Right lobe of liver (tissue), 6 donors: ENCODE measurements at regions not wholly inside any gene's neighbourhood (a gene's known extent, or its start where the extent isn't known, plus 50 kb on each side); places are given as distances from the start of the nearest gene placed in this dataset.

ENCODE experiments used
- ATAC-seq, 4 donors: fragments of 200-7000 bp; cut with Tn5 transposase; one replicate each; pipeline ENCODE4 v1.9.1; 2020; ENCODE audit warnings: mild to moderate bottlenecking in 4 of 4, moderate library complexity in 4 of 4
- DNase-seq, 3 donors: peaks; one replicate each; pipeline ENCODE4 v3.0.0-alpha.2; 2020
- H3K27ac ChIP-seq, 3 donors: fragments of 200-600 bp; one replicate each; pipeline ENCODE4 v1.8.0; 2022
- H3K27me3 ChIP-seq, 2 donors: fragments of 200-600 bp; one replicate each; pipeline ENCODE4 v1.8.0; 2022
- H3K36me3 ChIP-seq, 4 donors: fragments of 200-600 bp; sonication (generic) in 1 of 4; one replicate each; pipeline versions ENCODE4 v1.5.1 to v1.8.0; 2017 to 2022; ENCODE audit warnings: control low read depth in 1 of 4
- H3K4me1 ChIP-seq, 4 donors: fragments of 200-600 bp; sonication (generic) in 1 of 4; one replicate each; pipeline versions ENCODE4 v1.5.1 to v1.8.0; 2017 to 2022; ENCODE audit warnings: control low read depth in 1 of 4
- H3K4me3 ChIP-seq, 3 donors: fragments of 200-600 bp; one replicate each; pipeline ENCODE4 v1.8.0; 2022
- H3K9me3 ChIP-seq, 4 donors: fragments of 200-600 bp; sonication (generic) in 1 of 4; one replicate each; pipeline versions ENCODE4 v1.5.1 to v1.8.0; 2017 to 2022; ENCODE audit warnings: control low read depth in 1 of 4
- CTCF ChIP-seq, 4 donors: fragments of 200-600 bp in 3 of 4; fragments of 450-650 bp in 1 of 4; IDR thresholded peaks; one replicate each; pipeline versions ENCODE4 v1.5.1 to v1.8.0; 2016 to 2022; ENCODE audit warnings: antibody characterized with exemption in 4 of 4, mild to moderate bottlenecking in 2 of 4
- POLR2A ChIP-seq: fragments of 450-650 bp; IDR thresholded peaks from one replicate; pipeline ENCODE4 v1.6.1; 2017; ENCODE audit warnings: antibody characterized with exemption, mild to moderate bottlenecking
- WGBS: methylation state at CpG from one replicate; pipeline ENCODE4 v1.1.6; 2018; ENCODE audit warnings: low coverage, low lambda C conversion rate; ENCODE audit not compliant: insufficient coverage; ENCODE audit errors: missing lambda C conversion rate; 5-methylcytosine and 5-hydroxymethylcytosine counted together
- intact Hi-C, 2 donors: fragments of 100-400 bp; cut with DNase I; formaldehyde crosslinking; loops; one replicate each; pipeline versions ENCODE4 v1.11.2 to v1.14.1; 2022
- donor health status: DM: no; HTN: yes; CAD: no.
- donor health status: DM: no; HTN: no; CAD: no.
- donor health status: DM: no; HTN: no; CAD: no.
- donor health status: DM: no; HTN: yes; CAD: no.
- donor health status: DM: no; HTN: yes; CAD: no.

GRCh38 chr5:23629396-23629795, 122.0 kb downstream of the PRDM9 start:
- no peaks in the 10 kb centered on the region for H3K9me3 ChIP-seq
- ATAC-seq (no peak), DNase-seq (no peak)
- no peak for TF ChIP-seq POLR2A
- TF ChIP-seq CTCF (IDR thresholded peaks at IDR 0.05) = no peak
- no peak overlapping the region for H3K4me3 ChIP-seq
- no peaks in the 10 kb centered on the region for H3K4me1 ChIP-seq
- no peak overlapping the region for H3K27ac ChIP-seq
- intact Hi-C loops = no loop called here
- H3K27me3 ChIP-seq = no peaks in the 10 kb centered on the region
- WGBS = 66% methylated on average over 2 of the region's 2 CpGs
- no peaks in the 10 kb centered on the region for H3K36me3 ChIP-seq

DNA sequence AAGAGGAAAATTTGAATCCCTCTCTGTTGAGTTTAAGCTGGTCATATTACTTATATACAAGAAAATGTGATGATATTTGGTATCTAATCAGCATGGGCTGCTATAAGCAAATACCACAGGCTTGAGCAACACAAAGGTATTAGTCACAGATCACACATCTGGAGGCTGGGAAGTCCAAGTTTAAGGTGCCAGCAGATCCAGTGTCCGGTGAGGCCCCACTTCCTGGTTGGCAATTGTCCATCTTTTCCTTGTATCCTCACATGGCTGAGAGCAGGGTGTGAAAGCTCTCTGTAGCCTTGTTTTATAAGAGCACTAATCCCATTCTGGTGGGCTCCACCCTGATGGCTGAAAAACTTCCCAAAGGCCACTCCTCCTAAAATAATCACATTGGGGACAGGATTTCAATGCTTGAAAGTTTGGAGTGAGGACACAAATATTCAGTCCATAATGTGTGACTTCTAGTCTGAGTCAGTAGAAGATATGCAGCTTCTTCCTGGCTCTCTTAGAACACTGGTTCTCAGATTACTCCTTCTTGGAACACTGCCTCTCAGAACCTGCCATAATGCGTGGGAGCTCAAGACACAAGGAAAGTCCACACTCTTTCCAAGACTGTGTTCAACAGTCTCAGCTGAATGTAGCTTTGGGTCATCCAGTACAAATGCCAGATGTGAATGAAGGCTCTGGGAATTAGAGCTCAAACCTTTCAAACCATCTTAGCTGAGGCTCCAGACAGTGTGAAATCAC, 124.1 kb downstream of the PRDM9 start:
- H3K9me3 ChIP-seq = no peaks in the 10 kb centered on the region
- 43% methylated on average over 2 of the region's 2 CpGs for WGBS
- no peaks in the 10 kb centered on the region for H3K4me1 ChIP-seq
- no peak for DNase-seq
- intact Hi-C loops = no loop called here
- TF ChIP-seq CTCF (IDR thresholded peaks at IDR 0.05) = no peak
- TF ChIP-seq POLR2A = no peak
- no peaks in the 10 kb centered on the region for H3K27me3 ChIP-seq
- H3K36me3 ChIP-seq = no peaks in the 10 kb centered on the region
- H3K27ac ChIP-seq = no peak overlapping the region
- H3K4me3 ChIP-seq = no peak overlapping the region
- ATAC-seq = peak in 1 of 4 donors; percentile 86

- TF ChIP-seq CTCF (IDR thresholded peaks at IDR 0.05) (no peak), POLR2A (no peak)
- H3K4me3 ChIP-seq = no peak overlapping the region
- DNase-seq (no peak), ATAC-seq (no peak)
- no peak overlapping the region for H3K27ac ChIP-seq
- H3K4me1 ChIP-seq = no peaks in the 10 kb centered on the region
- H3K36me3 ChIP-seq = no peaks in the 10 kb centered on the region
- H3K27me3 ChIP-seq = no peaks in the 10 kb centered on the region
- intact Hi-C loops = no loop called here
- no peaks in the 10 kb centered on the region for H3K9me3 ChIP-seq
Observed at GRCh38 chr5:23635938-23636337, 128.5 kb downstream of the PRDM9 start.

DNA sequence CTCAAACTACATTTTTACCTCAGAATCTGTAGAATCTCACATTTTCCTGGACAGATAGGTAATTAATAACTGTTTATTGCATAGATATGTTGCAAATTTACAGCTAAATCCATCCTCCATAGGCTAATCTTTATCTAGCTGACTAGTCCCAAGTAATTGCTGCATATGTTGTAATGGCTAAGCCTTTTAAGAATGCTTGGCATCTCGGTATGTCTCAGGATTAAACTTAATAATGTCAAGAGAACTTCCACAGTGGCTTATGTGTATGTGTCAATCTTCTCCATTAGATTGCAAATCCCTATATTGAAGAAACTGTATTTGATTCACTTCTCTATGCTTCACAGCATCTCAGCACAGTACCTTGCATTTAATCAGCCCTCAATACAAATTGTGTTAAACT, 131.9 kb downstream of the PRDM9 start:
- no peaks in the 10 kb centered on the region for H3K36me3 ChIP-seq
- WGBS = 31% methylated on average over 1 of the region's 1 CpG
- no peaks in the 10 kb centered on the region for H3K9me3 ChIP-seq
- no peak for DNase-seq
- H3K4me1 ChIP-seq = no peaks in the 10 kb centered on the region
- intact Hi-C loops = no loop called here
- no peak overlapping the region for H3K27ac ChIP-seq
- no peak overlapping the region for H3K4me3 ChIP-seq
- no peaks in the 10 kb centered on the region for H3K27me3 ChIP-seq
- no peak for ATAC-seq
- TF ChIP-seq CTCF (IDR thresholded peaks at IDR 0.05) (no peak), POLR2A (no peak)

DNA sequence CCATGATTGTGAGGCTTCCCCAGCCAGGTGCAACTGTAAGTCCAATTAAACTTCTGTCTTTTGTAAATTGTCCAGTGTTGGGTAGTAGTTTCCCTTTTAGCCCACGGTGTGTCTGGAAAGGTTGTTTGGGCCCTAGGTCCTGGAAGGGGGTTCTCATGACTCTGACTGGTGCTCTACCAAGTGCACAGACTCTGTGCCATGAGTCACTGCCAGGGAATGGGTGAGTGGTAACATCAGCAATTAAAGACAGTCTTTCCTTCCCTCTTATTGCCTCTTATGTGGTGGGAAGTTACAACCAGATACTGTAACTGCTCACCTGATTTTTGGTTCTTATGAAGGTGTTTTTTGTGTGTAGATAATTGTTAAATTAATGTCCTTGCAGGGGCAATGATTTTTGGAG, 141.2 kb downstream of the PRDM9 start:
- Histone ChIP-seq H3K27me3 (no peaks in the 10 kb centered on the region), H3K9me3 (no peaks in the 10 kb centered on the region), H3K4me3 (no peak overlapping the region), H3K36me3 (no peaks in the 10 kb centered on the region), H3K4me1 (no peaks in the 10 kb centered on the region), H3K27ac (no peak overlapping the region)
- TF ChIP-seq CTCF (IDR thresholded peaks at IDR 0.05) (no peak), POLR2A (no peak)
- DNase-seq (no peak), ATAC-seq (no peak)
- intact Hi-C loops = no loop called here
- WGBS = 83% methylated on average over 1 of the region's 1 CpG
